ENCODE measurements at regions not wholly inside any gene's neighbourhood (a gene's known extent, or its start where the extent isn't known, plus 50 kb on each side); places are given as distances from the start of the nearest gene placed in this dataset.

GRCh38 chr6:113693851-113694250 lies 163.3 kb upstream of the MARCKS start:
- Histone ChIP-seq H3K9me1 (replicated peaks; ENCODE audit: control insufficient read depth, extremely low read depth, insufficient read depth, low read length) (no peaks in the 10 kb centered on the region), H3K4me2 (ENCODE audit: insufficient read depth, low read length) (no peak overlapping the region), H3K4me3 (replicated peaks in 1 of 3; ENCODE audit: insufficient read depth in 1 of 3, low read depth in 1 of 3, low read length in 3 of 3) (no peak overlapping the region), H3K27me3 (ENCODE audit: control insufficient read depth in 2 of 2, insufficient read depth in 2 of 2, low read length in 2 of 2) (no peaks in the 10 kb centered on the region), H3K4me1 (ENCODE audit: control insufficient read depth, extremely low read depth, insufficient read depth, low read length) (peaks cover 2% of the 10 kb centered on the region), H2AFZ (ENCODE audit: low read depth, low read length) (no peak overlapping the region), H3K9me3 (replicated peaks; ENCODE audit: control insufficient read depth, insufficient read depth, low read length) (no peaks in the 10 kb centered on the region), H3K79me2 (ENCODE audit: control insufficient read depth, insufficient read depth, low read length) (no peaks in the 10 kb centered on the region), H3K27ac (ENCODE audit: insufficient read depth, low read depth, low read length) (no peak overlapping the region), H4K20me1 (replicated peaks; ENCODE audit: control insufficient read depth, extremely low read depth, insufficient read depth, low read length) (no peaks in the 10 kb centered on the region), H3K9ac (replicated peaks; ENCODE audit: extremely low read depth, insufficient read depth, low read length) (no peak overlapping the region), H3K36me3 (ENCODE audit: control insufficient read depth in 2 of 2, extremely low read depth in 1 of 2, insufficient read depth in 2 of 2, low read length in 2 of 2) (no peaks in the 10 kb centered on the region)
- POLR2A ChIA-PET, result no interaction called here
- BruUV-seq (replicated peaks), result no TSS peak
- DNase-seq (ENCODE audit: low read depth, low spot score) (no peak), FAIRE-seq (no peak)
- dilution Hi-C loops (cut with MboI; ENCODE audit: extremely low pct_ligation_motif_present, low sequenced_read_pairs) (no loop called here), intact Hi-C loops (cut with micrococcal nuclease) (no loop called here)
- CTCF ChIA-PET, result no interaction called here
- TF ChIP-seq POLR2AphosphoS5 (IDR thresholded peaks at IDR 0.05; ENCODE audit: insufficient read depth, low read depth, low read length) (no peak), FOS (IDR thresholded peaks at IDR 0.05; ENCODE audit: borderline replicate concordance, insufficient read depth, low read length) (no peak), CTCF (IDR thresholded peaks at IDR 0.05; ENCODE audit: extremely low read depth in 1 of 2, insufficient read depth in 1 of 2, low read depth in 1 of 2, low read length in 2 of 2) (no peak), MAX (IDR thresholded peaks at IDR 0.05; ENCODE audit: insufficient read depth, insufficient read length) (no peak)

- H3K36me3 ChIP-seq (ENCODE audit: control insufficient read depth in 2 of 2, extremely low read depth in 1 of 2, insufficient read depth in 2 of 2, low read length in 2 of 2), result no peaks in the 10 kb centered on the region
- BruUV-seq (replicated peaks), result no TSS peak
- no peaks in the 10 kb centered on the region for H3K27me3 ChIP-seq (ENCODE audit: control insufficient read depth in 2 of 2, insufficient read depth in 2 of 2, low read length in 2 of 2)
- H3K9me1 ChIP-seq (replicated peaks; ENCODE audit: control insufficient read depth, extremely low read depth, insufficient read depth, low read length), result no peaks in the 10 kb centered on the region
- intact Hi-C loops (cut with micrococcal nuclease) (no loop called here), dilution Hi-C loops (cut with MboI; ENCODE audit: extremely low pct_ligation_motif_present, low sequenced_read_pairs) (no loop called here)
- DNase-seq (ENCODE audit: low read depth, low spot score), result peak; percentile 28
- TF ChIP-seq FOS (IDR thresholded peaks at IDR 0.05; ENCODE audit: borderline replicate concordance, insufficient read depth, low read length) (peak; percentile 34), EZH2 (IDR thresholded peaks at IDR 0.05; ENCODE audit: borderline replicate concordance, low read depth, low read length, severe bottlenecking) (no peak), MAX (IDR thresholded peaks at IDR 0.05; ENCODE audit: insufficient read depth, insufficient read length) (no peak), POLR2A (IDR thresholded peaks at IDR 0.05; ENCODE audit: low read depth, low read length) (no peak), MYC (IDR thresholded peaks at IDR 0.05; ENCODE audit: low read depth, low read length) (no peak)
- ChIA-PET POLR2A (no interaction called here), CTCF (interaction anchor here (0.8 kb wide), 1 partner anchor 164 kb away, joined by 3 read pairs; no protein-coding TSS in a partner anchor)
- H3K9me3 ChIP-seq (replicated peaks; ENCODE audit: control insufficient read depth, insufficient read depth, low read length), result no peaks in the 10 kb centered on the region
- H3K4me3 ChIP-seq (replicated peaks in 1 of 3; ENCODE audit: insufficient read depth in 1 of 3, low read depth in 1 of 3, low read length in 3 of 3), result no peak overlapping the region
- H3K4me1 ChIP-seq (ENCODE audit: control insufficient read depth, extremely low read depth, insufficient read depth, low read length), result peaks cover 2% of the 10 kb centered on the region
- FAIRE-seq, result no peak
- H3K4me2 ChIP-seq (ENCODE audit: insufficient read depth, low read length), result no peak overlapping the region
- no peaks in the 10 kb centered on the region for H4K20me1 ChIP-seq (replicated peaks; ENCODE audit: control insufficient read depth, extremely low read depth, insufficient read depth, low read length)
- no peaks in the 10 kb centered on the region for H3K79me2 ChIP-seq (ENCODE audit: control insufficient read depth, insufficient read depth, low read length)
- no peak overlapping the region for H3K9ac ChIP-seq (replicated peaks; ENCODE audit: extremely low read depth, insufficient read depth, low read length)
- no peak overlapping the region for H2AFZ ChIP-seq (ENCODE audit: low read depth, low read length)
- no peak overlapping the region for H3K27ac ChIP-seq (ENCODE audit: insufficient read depth, low read depth, low read length)
These were observed 162.7 kb upstream of the MARCKS start for GRCh38 chr6:113694278-113695077.

Data from endothelial cell of umbilical vein (primary cell).